Mesenchymal stem cell (in vitro differentiated cells and primary cell): ENCODE measurements at regions not wholly inside any gene's neighbourhood (a gene's known extent, or its start where the extent isn't known, plus 50 kb on each side); places are given as distances from the start of the nearest gene placed in this dataset.

Source experiments
- DNase-seq: peaks from one replicate; pipeline ENCODE4 v3.0.0-alpha.2; 2013
- H2AFZ ChIP-seq: one replicate; pipeline ENCODE4 v1.6.1; 2013; ENCODE audit warnings: low read depth, mild to moderate bottlenecking, control low read depth, inconsistent platforms, low read length, moderate library complexity
- H2AK5ac ChIP-seq: 2 replicates; pipeline ENCODE4 v1.6.1; 2013; ENCODE audit warnings: low read length, moderate library complexity, mild to moderate bottlenecking, inconsistent platforms; ENCODE audit not compliant: severe bottlenecking
- H2BK120ac ChIP-seq: one replicate; pipeline ENCODE4 v1.6.1; 2013; ENCODE audit warnings: low read depth, mild to moderate bottlenecking, inconsistent platforms, low read length, moderate library complexity
- H2BK12ac ChIP-seq, 2 experiments: one replicate each; pipeline ENCODE4 v1.6.1; 2013; ENCODE audit warnings: inconsistent platforms in 2 of 2, low read length in 2 of 2, mild to moderate bottlenecking in 2 of 2, moderate library complexity in 2 of 2, control low read depth in 1 of 2
- H2BK15ac ChIP-seq: one replicate; pipeline ENCODE4 v1.6.1; 2013; ENCODE audit warnings: mild to moderate bottlenecking, low read depth, inconsistent platforms; ENCODE audit not compliant: poor library complexity, severe bottlenecking
- H2BK5ac ChIP-seq: 2 replicates; pipeline ENCODE4 v1.6.1; 2013; ENCODE audit warnings: low read depth, mild to moderate bottlenecking, low read length, control low read depth, inconsistent platforms; ENCODE audit not compliant: poor library complexity, severe bottlenecking
- H3K14ac ChIP-seq, 2 experiments: one replicate each; pipeline ENCODE4 v1.6.1; 2013; ENCODE audit warnings: inconsistent platforms in 2 of 2, low read length in 2 of 2, control low read depth in 1 of 2, mild to moderate bottlenecking in 1 of 2, moderate library complexity in 1 of 2
- H3K18ac ChIP-seq, 2 experiments: one replicate each; pipeline ENCODE4 v1.6.1; 2013; ENCODE audit warnings: inconsistent platforms in 2 of 2, low read length in 2 of 2, control low read depth in 1 of 2, low read depth in 1 of 2, mild to moderate bottlenecking in 1 of 2
- H3K23ac ChIP-seq, 2 experiments: one replicate each; pipeline ENCODE4 v1.6.1; 2013; ENCODE audit warnings: inconsistent platforms in 2 of 2, low read length in 2 of 2, mild to moderate bottlenecking in 2 of 2, moderate library complexity in 2 of 2, control low read depth in 1 of 2
- H3K27ac ChIP-seq: 2 replicates; pipeline ENCODE4 v1.5.1; 2013; ENCODE audit warnings: mild to moderate bottlenecking, moderate library complexity, low read length, control low read depth, inconsistent platforms; ENCODE audit not compliant: poor library complexity, severe bottlenecking
- H3K27me3 ChIP-seq, 2 experiments: 2 replicates each; pipeline versions ENCODE4 v1.6.1 to v1.7.0; 2013; ENCODE audit warnings: low read length in 2 of 2, mild to moderate bottlenecking in 2 of 2, moderate library complexity in 2 of 2, control low read depth in 1 of 2, inconsistent platforms in 1 of 2; ENCODE audit not compliant: control insufficient read depth in 1 of 2, insufficient read depth in 1 of 2
- H3K36me3 ChIP-seq, 2 experiments: 2 replicates each; pipeline versions ENCODE4 v1.6.1 to v1.7.0; 2013; ENCODE audit warnings: low read length in 2 of 2, control low read depth in 1 of 2, inconsistent platforms in 1 of 2, low read depth in 1 of 2, mild to moderate bottlenecking in 1 of 2; ENCODE audit not compliant: insufficient read depth in 2 of 2, control insufficient read depth in 1 of 2
- H3K4ac ChIP-seq, 2 experiments: one replicate each; pipeline ENCODE4 v1.6.1; 2013; ENCODE audit warnings: inconsistent platforms in 2 of 2, low read length in 2 of 2, mild to moderate bottlenecking in 2 of 2, moderate library complexity in 2 of 2, control low read depth in 1 of 2, low read depth in 1 of 2
- H3K4me1 ChIP-seq: 2 replicates; pipeline ENCODE4 v1.6.1; 2013; ENCODE audit warnings: low read depth, low read length, control low read depth; ENCODE audit not compliant: control insufficient read depth, insufficient read depth
- H3K4me2 ChIP-seq: 2 replicates; pipeline ENCODE4 v1.6.1; 2013; ENCODE audit warnings: low read length, mild to moderate bottlenecking, inconsistent platforms; ENCODE audit not compliant: poor library complexity, severe bottlenecking
- H3K4me3 ChIP-seq, 2 experiments: 2 replicates each; pipeline versions ENCODE4 v1.5.1 to v1.7.0; 2013; ENCODE audit warnings: low read length in 2 of 2, mild to moderate bottlenecking in 2 of 2, control low read depth in 1 of 2, low read depth in 1 of 2; ENCODE audit not compliant: insufficient read depth in 1 of 2
- H3K79me1 ChIP-seq: replicated peaks from 2 replicates; pipeline ENCODE4 v1.6.1; 2013; ENCODE audit warnings: mild to moderate bottlenecking, control low read depth, low read length, inconsistent platforms; ENCODE audit not compliant: poor library complexity, severe bottlenecking
- H3K9ac ChIP-seq: 2 replicates; pipeline ENCODE4 v1.7.0; 2013; ENCODE audit warnings: mild to moderate bottlenecking, low read length, moderate library complexity
- H3K9me3 ChIP-seq: 2 replicates; pipeline ENCODE4 v1.7.0; 2013; ENCODE audit warnings: mild to moderate bottlenecking, low read length; ENCODE audit not compliant: control insufficient read depth
- H4K8ac ChIP-seq: one replicate; pipeline ENCODE4 v1.6.1; 2013; ENCODE audit warnings: inconsistent platforms, mild to moderate bottlenecking, low read length, moderate library complexity
- H4K91ac ChIP-seq: one replicate; pipeline ENCODE4 v1.6.1; 2013; ENCODE audit warnings: mild to moderate bottlenecking, low read length, inconsistent platforms
- WGBS: methylation state at CpG from one replicate; pipeline ENCODE4 v1.1.7; 2013; ENCODE audit warnings: mixed read lengths; 5-methylcytosine and 5-hydroxymethylcytosine counted together

- H3K79me1 ChIP-seq: no peaks in the 10 kb centered on the region
Observed at GRCh38 chr5:90312027-90312426, 97.5 kb downstream of the CETN3 start.

GRCh38 chr5:90311401-90311800, 98.2 kb downstream of the CETN3 start:
- H2AK5ac ChIP-seq: no peak overlapping the region
- H4K8ac ChIP-seq: no peak overlapping the region
- H3K4me2 ChIP-seq: no peak overlapping the region
- H2BK120ac ChIP-seq: no peak overlapping the region
- no peaks in the 10 kb centered on the region for H3K79me1 ChIP-seq
- no peak overlapping the region for H2BK5ac ChIP-seq
- no peak overlapping the region for H3K23ac ChIP-seq
- no peak overlapping the region for H3K27ac ChIP-seq
- no peak overlapping the region for H3K4me3 ChIP-seq
- no peak overlapping the region for H2BK15ac ChIP-seq
- 81% methylated on average over 3 of the region's 4 CpGs for WGBS
- H3K9me3 ChIP-seq: no peaks in the 10 kb centered on the region
- H3K14ac ChIP-seq: no peak overlapping the region
- DNase-seq: no peak
- no peak overlapping the region for H4K91ac ChIP-seq
- no peak overlapping the region for H3K9ac ChIP-seq
- H2AFZ ChIP-seq: no peak overlapping the region
- no peaks in the 10 kb centered on the region for H3K27me3 ChIP-seq
- H3K36me3 ChIP-seq: no peaks in the 10 kb centered on the region
- H3K4ac ChIP-seq: no peak overlapping the region
- no peak overlapping the region for H3K18ac ChIP-seq
- H3K4me1 ChIP-seq: peaks cover 4% of the 10 kb centered on the region
- H2BK12ac ChIP-seq: no peak overlapping the region

More at GRCh38 chr5:90312027-90312426, 97.5 kb downstream of the CETN3 start:
- no peak overlapping the region for H2AK5ac ChIP-seq
- H2BK120ac ChIP-seq: no peak overlapping the region
- no peak overlapping the region for H4K91ac ChIP-seq
- no peaks in the 10 kb centered on the region for H3K9me3 ChIP-seq
- no peak overlapping the region for H2BK15ac ChIP-seq
- no peak overlapping the region for H3K4me3 ChIP-seq
- no peaks in the 10 kb centered on the region for H3K36me3 ChIP-seq
- H3K4me1 ChIP-seq: peaks cover 4% of the 10 kb centered on the region
- H3K14ac ChIP-seq: no peak overlapping the region
- H4K8ac ChIP-seq: no peak overlapping the region
- no peak overlapping the region for H3K4ac ChIP-seq
- WGBS: no CpG with 5 or more reads among the region's 2 CpGs
- no peak overlapping the region for H2AFZ ChIP-seq
- DNase-seq: no peak
- H3K4me2 ChIP-seq: no peak overlapping the region
- no peak overlapping the region for H3K18ac ChIP-seq
- no peaks in the 10 kb centered on the region for H3K27me3 ChIP-seq
- H3K9ac ChIP-seq: no peak overlapping the region
- H3K23ac ChIP-seq: no peak overlapping the region
- no peak overlapping the region for H2BK5ac ChIP-seq
- H3K27ac ChIP-seq: no peak overlapping the region
- no peak overlapping the region for H2BK12ac ChIP-seq

GRCh38 chr5:90308787-90309585, 100.6 kb downstream of the CETN3 start:
- Histone ChIP-seq H3K9me3 (no peaks in the 10 kb centered on the region), H3K36me3 (no peaks in the 10 kb centered on the region), H3K9ac (no peak overlapping the region), H2BK120ac (no peak overlapping the region), H3K4me3 (no peak overlapping the region), H3K27me3 (no peaks in the 10 kb centered on the region), H2BK12ac (no peak overlapping the region), H2BK15ac (no peak overlapping the region), H2AFZ (no peak overlapping the region), H2BK5ac (no peak overlapping the region), H3K14ac (no peak overlapping the region), H3K79me1 (no peaks in the 10 kb centered on the region), H4K91ac (no peak overlapping the region), H3K4me2 (no peak overlapping the region), H3K27ac (no peak overlapping the region), H4K8ac (no peak overlapping the region), H3K18ac (no peak overlapping the region), H3K4me1 (peaks cover 4% of the 10 kb centered on the region), H2AK5ac (no peak overlapping the region), H3K4ac (no peak overlapping the region), H3K23ac (no peak overlapping the region)
- 78% methylated on average over 2 of the region's 4 CpGs for WGBS
- peak; percentile 3 for DNase-seq

GRCh38 chr5:90307782-90308181, 101.8 kb downstream of the CETN3 start:
- H3K4me3 ChIP-seq: no peak overlapping the region
- H2AK5ac ChIP-seq: no peak overlapping the region
- no peak overlapping the region for H3K23ac ChIP-seq
- no peak overlapping the region for H2BK5ac ChIP-seq
- no peak overlapping the region for H2AFZ ChIP-seq
- no peak overlapping the region for H2BK12ac ChIP-seq
- no peaks in the 10 kb centered on the region for H3K79me1 ChIP-seq
- no peak overlapping the region for H3K27ac ChIP-seq
- H3K4ac ChIP-seq: no peak overlapping the region
- H4K91ac ChIP-seq: no peak overlapping the region
- no peak overlapping the region for H3K18ac ChIP-seq
- DNase-seq: no peak
- H2BK120ac ChIP-seq: no peak overlapping the region
- no peaks in the 10 kb centered on the region for H3K9me3 ChIP-seq
- H3K14ac ChIP-seq: no peak overlapping the region
- H3K4me1 ChIP-seq: peaks cover 4% of the 10 kb centered on the region
- H3K27me3 ChIP-seq: no peaks in the 10 kb centered on the region
- WGBS: no CpG with 5 or more reads among the region's 1 CpG
- no peak overlapping the region for H3K4me2 ChIP-seq
- no peak overlapping the region for H2BK15ac ChIP-seq
- H3K36me3 ChIP-seq: no peaks in the 10 kb centered on the region
- H4K8ac ChIP-seq: no peak overlapping the region
- H3K9ac ChIP-seq: no peak overlapping the region
